ENCODE measurements at regions not wholly inside any gene's neighbourhood (a gene's known extent, or its start where the extent isn't known, plus 50 kb on each side); places are given as distances from the start of the nearest gene placed in this dataset.

DNA sequence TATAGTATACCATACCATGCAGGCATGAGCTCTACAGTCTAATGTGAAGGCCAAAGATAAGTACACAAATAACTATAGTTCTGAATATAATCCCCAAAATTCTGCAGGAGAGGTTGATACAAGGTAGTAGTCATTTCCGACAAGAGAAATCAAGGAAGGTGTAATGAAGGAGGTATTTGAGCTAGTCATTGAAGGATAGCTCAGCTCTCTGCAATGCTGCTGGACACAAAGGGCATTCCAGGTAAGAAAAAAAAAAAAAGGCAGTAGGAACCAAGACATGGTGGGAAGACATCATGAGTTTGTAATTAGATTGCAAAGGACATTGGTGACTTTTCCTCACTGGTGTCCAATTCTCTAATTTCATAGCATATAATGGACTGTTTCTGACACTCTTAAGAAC is 285.3 kb downstream of the AHR start:
- H3K27me3 ChIP-seq (ENCODE audit: insufficient read depth, low read depth), result no peaks in the 10 kb centered on the region
- no peaks in the 10 kb centered on the region; the same call in 1 of the 2 replicates for H3K9me2 ChIP-seq (ENCODE audit: insufficient read depth)
- H3K4me1 ChIP-seq (replicated peaks; ENCODE audit: insufficient read depth), result no peaks in the 10 kb centered on the region
- H3K27ac ChIP-seq, result no peak overlapping the region
- no peak overlapping the region for H2AFZ ChIP-seq
- H3K36me3 ChIP-seq (ENCODE audit: low read depth), result no peaks in the 10 kb centered on the region
- CTCF ChIA-PET, result interaction anchor here (0.6 kb wide), 1 partner anchor 1082 kb away, joined by 3 read pairs; no protein-coding TSS in a partner anchor
- H4K20me1 ChIP-seq (ENCODE audit: insufficient read depth), result no peaks in the 10 kb centered on the region
- intact Hi-C loops (cut with micrococcal nuclease; ENCODE audit: unreplicated experiment), result no loop called here
- H3K4me2 ChIP-seq, result no peak overlapping the region
- DNase-seq, result no peak
- POLR2A ChIA-PET (ENCODE audit: unreplicated experiment), result interaction anchor here (0.6 kb wide), 2 partner anchors 140 to 606 kb away, joined by 4 to 5 read pairs; no protein-coding TSS in a partner anchor
- H3K4me3 ChIP-seq, result no peak overlapping the region
- H3F3A ChIP-seq (ENCODE audit: insufficient read depth, low read depth), result no peaks in the 10 kb centered on the region
- TF ChIP-seq, protein P1, sequence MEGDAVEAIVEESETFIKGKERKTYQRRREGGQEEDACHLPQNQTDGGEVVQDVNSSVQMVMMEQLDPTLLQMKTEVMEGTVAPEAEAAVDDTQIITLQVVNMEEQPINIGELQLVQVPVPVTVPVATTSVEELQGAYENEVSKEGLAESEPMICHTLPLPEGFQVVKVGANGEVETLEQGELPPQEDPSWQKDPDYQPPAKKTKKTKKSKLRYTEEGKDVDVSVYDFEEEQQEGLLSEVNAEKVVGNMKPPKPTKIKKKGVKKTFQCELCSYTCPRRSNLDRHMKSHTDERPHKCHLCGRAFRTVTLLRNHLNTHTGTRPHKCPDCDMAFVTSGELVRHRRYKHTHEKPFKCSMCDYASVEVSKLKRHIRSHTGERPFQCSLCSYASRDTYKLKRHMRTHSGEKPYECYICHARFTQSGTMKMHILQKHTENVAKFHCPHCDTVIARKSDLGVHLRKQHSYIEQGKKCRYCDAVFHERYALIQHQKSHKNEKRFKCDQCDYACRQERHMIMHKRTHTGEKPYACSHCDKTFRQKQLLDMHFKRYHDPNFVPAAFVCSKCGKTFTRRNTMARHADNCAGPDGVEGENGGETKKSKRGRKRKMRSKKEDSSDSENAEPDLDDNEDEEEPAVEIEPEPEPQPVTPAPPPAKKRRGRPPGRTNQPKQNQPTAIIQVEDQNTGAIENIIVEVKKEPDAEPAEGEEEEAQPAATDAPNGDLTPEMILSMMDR (conservative IDR thresholded peaks at IDR 0.05), result no peak
- TF ChIP-seq EZH2 (IDR thresholded peaks at IDR 0.05; ENCODE audit: low read depth), result no peak
- BruUV-seq (replicated peaks), result no TSS peak
- H3K79me2 ChIP-seq (ENCODE audit: low read depth), result no peaks in the 10 kb centered on the region
- H3K9me3 ChIP-seq (ENCODE audit: insufficient read depth, low read depth), result no peaks in the 10 kb centered on the region; the same call in 1 of the 2 replicates

DNA sequence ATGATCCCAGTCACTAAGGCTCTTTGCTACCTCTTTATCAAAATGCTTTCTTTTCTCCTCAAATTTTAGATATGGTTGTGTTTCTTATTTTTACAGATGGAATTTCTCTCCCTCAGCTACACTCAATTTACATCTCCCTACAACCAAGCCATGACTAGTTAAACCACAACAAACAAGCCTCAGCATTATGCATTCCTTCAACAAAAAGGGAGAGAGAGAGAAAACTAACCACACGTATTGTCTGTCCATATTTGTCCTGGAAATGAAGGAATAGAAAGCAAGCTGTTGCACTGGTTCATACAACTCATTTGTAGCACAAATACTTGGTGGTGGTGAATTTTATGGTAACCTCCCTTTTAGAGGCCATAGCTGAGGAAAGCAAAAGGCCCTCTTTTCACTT is 286.4 kb downstream of the AHR start:
- Histone ChIP-seq H2AFZ (no peak overlapping the region), H3K9me2 (ENCODE audit: insufficient read depth) (no peaks in the 10 kb centered on the region; the same call in 1 of the 2 replicates), H3K79me2 (ENCODE audit: low read depth) (no peaks in the 10 kb centered on the region), H3K9me3 (ENCODE audit: insufficient read depth, low read depth) (no peaks in the 10 kb centered on the region; the same call in 1 of the 2 replicates), H4K20me1 (ENCODE audit: insufficient read depth) (no peaks in the 10 kb centered on the region), H3K4me3 (no peak overlapping the region), H3K4me2 (no peak overlapping the region), H3K4me1 (replicated peaks; ENCODE audit: insufficient read depth) (no peaks in the 10 kb centered on the region), H3F3A (ENCODE audit: insufficient read depth, low read depth) (no peaks in the 10 kb centered on the region), H3K27ac (no peak overlapping the region), H3K36me3 (ENCODE audit: low read depth) (no peaks in the 10 kb centered on the region), H3K27me3 (ENCODE audit: insufficient read depth, low read depth) (no peaks in the 10 kb centered on the region)
- intact Hi-C loops (cut with micrococcal nuclease; ENCODE audit: unreplicated experiment), result no loop called here
- no peak for DNase-seq
- no TSS peak for BruUV-seq (replicated peaks)
- TF ChIP-seq EZH2 (IDR thresholded peaks at IDR 0.05; ENCODE audit: low read depth), result no peak
- TF ChIP-seq, protein P1 (conservative IDR thresholded peaks at IDR 0.05), result no peak
- ChIA-PET CTCF (no interaction called here), POLR2A (ENCODE audit: unreplicated experiment) (no interaction called here)

DNA sequence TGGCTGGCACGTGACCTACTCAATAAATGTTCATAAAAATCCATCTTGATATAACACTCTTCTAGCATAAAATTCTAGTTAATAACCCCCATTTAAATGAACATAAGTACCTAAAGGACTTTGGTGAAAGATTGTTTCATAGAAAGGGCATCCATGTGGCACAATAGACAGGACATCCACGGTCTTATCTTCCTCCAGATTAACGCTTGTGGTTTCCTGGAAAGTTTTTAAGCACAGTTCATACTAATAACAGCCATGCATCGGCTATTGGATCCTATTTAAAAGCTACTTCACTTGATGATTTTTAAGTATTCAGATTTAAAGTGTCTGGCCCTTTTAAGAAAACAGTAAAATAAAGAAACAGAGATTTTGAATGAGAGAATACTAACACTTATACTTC is 288.3 kb downstream of the AHR start:
- Histone ChIP-seq H3K4me3 (no peak overlapping the region), H3F3A (ENCODE audit: insufficient read depth, low read depth) (no peaks in the 10 kb centered on the region), H3K4me1 (replicated peaks; ENCODE audit: insufficient read depth) (no peaks in the 10 kb centered on the region), H4K20me1 (ENCODE audit: insufficient read depth) (no peaks in the 10 kb centered on the region), H3K27me3 (ENCODE audit: insufficient read depth, low read depth) (no peaks in the 10 kb centered on the region), H3K9me3 (ENCODE audit: insufficient read depth, low read depth) (no peaks in the 10 kb centered on the region; the same call in 1 of the 2 replicates), H3K4me2 (no peak overlapping the region), H3K79me2 (ENCODE audit: low read depth) (no peaks in the 10 kb centered on the region), H2AFZ (no peak overlapping the region), H3K36me3 (ENCODE audit: low read depth) (no peaks in the 10 kb centered on the region), H3K27ac (no peak overlapping the region), H3K9me2 (ENCODE audit: insufficient read depth) (no peaks in the 10 kb centered on the region; the same call in 1 of the 2 replicates)
- DNase-seq, result peak in 1 of 2 experiments; percentile 9
- CTCF ChIA-PET, result no interaction called here
- BruUV-seq (replicated peaks), result no TSS peak
- POLR2A ChIA-PET (ENCODE audit: unreplicated experiment), result no interaction called here
- intact Hi-C loops (cut with micrococcal nuclease; ENCODE audit: unreplicated experiment), result no loop called here
- TF ChIP-seq EZH2 (IDR thresholded peaks at IDR 0.05; ENCODE audit: low read depth), result no peak
- TF ChIP-seq, protein P1 (conservative IDR thresholded peaks at IDR 0.05), result no peak

All from PC-9 (cell line).